ENCODE measurements at regions not wholly inside any gene's neighbourhood (a gene's known extent, or its start where the extent isn't known, plus 50 kb on each side); places are given as distances from the start of the nearest gene placed in this dataset.

DNA sequence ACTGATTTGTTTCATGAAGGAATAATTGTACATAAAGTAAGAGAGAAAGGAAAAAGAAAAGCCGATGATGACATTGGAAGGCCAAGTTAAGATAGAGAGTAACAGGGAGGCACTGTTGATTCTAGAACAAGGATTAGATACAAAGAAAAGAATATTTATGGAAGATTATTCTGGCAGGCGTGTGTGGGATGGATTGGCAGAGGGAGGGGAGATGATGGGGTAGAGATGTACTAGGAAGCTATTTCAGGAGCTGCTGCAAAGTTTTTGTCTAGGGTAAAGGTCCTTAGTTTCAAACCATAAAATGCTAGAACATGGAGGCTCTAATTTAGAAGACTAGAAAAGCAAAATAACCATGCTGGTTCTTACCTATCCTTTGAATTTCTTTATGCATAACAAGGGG lies 280.0 kb upstream of the LRRN1 start:
- TF ChIP-seq, protein P1, sequence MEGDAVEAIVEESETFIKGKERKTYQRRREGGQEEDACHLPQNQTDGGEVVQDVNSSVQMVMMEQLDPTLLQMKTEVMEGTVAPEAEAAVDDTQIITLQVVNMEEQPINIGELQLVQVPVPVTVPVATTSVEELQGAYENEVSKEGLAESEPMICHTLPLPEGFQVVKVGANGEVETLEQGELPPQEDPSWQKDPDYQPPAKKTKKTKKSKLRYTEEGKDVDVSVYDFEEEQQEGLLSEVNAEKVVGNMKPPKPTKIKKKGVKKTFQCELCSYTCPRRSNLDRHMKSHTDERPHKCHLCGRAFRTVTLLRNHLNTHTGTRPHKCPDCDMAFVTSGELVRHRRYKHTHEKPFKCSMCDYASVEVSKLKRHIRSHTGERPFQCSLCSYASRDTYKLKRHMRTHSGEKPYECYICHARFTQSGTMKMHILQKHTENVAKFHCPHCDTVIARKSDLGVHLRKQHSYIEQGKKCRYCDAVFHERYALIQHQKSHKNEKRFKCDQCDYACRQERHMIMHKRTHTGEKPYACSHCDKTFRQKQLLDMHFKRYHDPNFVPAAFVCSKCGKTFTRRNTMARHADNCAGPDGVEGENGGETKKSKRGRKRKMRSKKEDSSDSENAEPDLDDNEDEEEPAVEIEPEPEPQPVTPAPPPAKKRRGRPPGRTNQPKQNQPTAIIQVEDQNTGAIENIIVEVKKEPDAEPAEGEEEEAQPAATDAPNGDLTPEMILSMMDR (IDR thresholded peaks at IDR 0.05; ENCODE audit: insufficient read depth, low read depth, low read length) = no peak
- no peak for TF ChIP-seq EZH2 (IDR thresholded peaks at IDR 0.05; ENCODE audit: insufficient read depth, low read length)
